GM23338 (cell line): ENCODE measurements at regions not wholly inside any gene's neighbourhood (a gene's known extent, or its start where the extent isn't known, plus 50 kb on each side); places are given as distances from the start of the nearest gene placed in this dataset.

Experiments used
- ATAC-seq: fragments of 200-7000 bp; cut with Tn5 transposase; 3 replicates; pipeline ENCODE4 v1.9.1; 2020
- DNase-seq: peaks from one replicate; pipeline ENCODE4 v3.0.0-alpha.2; 2015; ENCODE audit warnings: low spot score
- H2AFZ ChIP-seq: fragments of 200-600 bp; sonication (generic); 2 replicates; pipeline ENCODE4 v1.8.0; 2016; ENCODE audit warnings: antibody characterized with exemption, mild to moderate bottlenecking, moderate library complexity
- H3F3A ChIP-seq: fragments of 200-600 bp; sonication (generic); replicated peaks from 2 replicates; pipeline ENCODE4 v1.8.0; 2017; ENCODE audit warnings: antibody characterized with exemption, mixed run types, low read depth
- H3K27ac ChIP-seq: fragments of 200-600 bp; sonication (generic); 2 replicates; pipeline ENCODE4 v1.6.1; 2016; ENCODE audit warnings: low read depth
- H3K27me3 ChIP-seq: fragments of 200-600 bp; sonication (generic); 2 replicates; pipeline ENCODE4 v1.8.0; 2016; ENCODE audit warnings: mild to moderate bottlenecking, mixed run types, moderate library complexity; ENCODE audit not compliant: insufficient read depth
- H3K36me3 ChIP-seq: fragments of 200-600 bp; sonication (generic); 2 replicates; pipeline ENCODE4 v1.8.0; 2016; ENCODE audit warnings: mild to moderate bottlenecking; ENCODE audit not compliant: insufficient read depth
- H3K4me1 ChIP-seq: fragments of 200-600 bp; sonication (generic); 2 replicates; pipeline ENCODE4 v1.8.0; 2016; ENCODE audit warnings: mild to moderate bottlenecking, moderate library complexity; ENCODE audit not compliant: insufficient read depth
- H3K4me2 ChIP-seq: fragments of 200-600 bp; sonication (generic); 2 replicates; pipeline ENCODE4 v1.7.1; 2017; ENCODE audit warnings: mixed run types
- H3K4me3 ChIP-seq: fragments of 200-600 bp; sonication (generic); 2 replicates; pipeline ENCODE4 v1.6.1; 2016; ENCODE audit warnings: mixed run types
- H3K79me2 ChIP-seq: fragments of 200-600 bp; sonication (generic); replicated peaks from 2 replicates; pipeline ENCODE4 v1.8.0; 2017; ENCODE audit warnings: mild to moderate bottlenecking; ENCODE audit not compliant: insufficient read depth
- H3K9me2 ChIP-seq: fragments of 200-600 bp; sonication (generic); 2 replicates; pipeline ENCODE4 v1.8.0; 2017; ENCODE audit not compliant: insufficient read depth
- H4K20me1 ChIP-seq: fragments of 200-600 bp; sonication (generic); replicated peaks from 2 replicates; pipeline ENCODE4 v1.8.0; 2017; ENCODE audit warnings: mild to moderate bottlenecking; ENCODE audit not compliant: insufficient read depth
- H3K27ac Mint-ChIP-seq: 2 replicates; pipeline ENCODE4 v1.8.0; 2020; ENCODE audit warnings: inconsistent platforms, mild to moderate bottlenecking, moderate library complexity, mixed read lengths
- H3K27me3 Mint-ChIP-seq: 3 replicates; pipeline ENCODE4 v1.8.0; 2022; ENCODE audit warnings: low read depth, mild to moderate bottlenecking, moderate library complexity, mixed read lengths, inconsistent platforms; ENCODE audit not compliant: insufficient read depth, poor library complexity
- H3K36me3 Mint-ChIP-seq: 3 replicates; pipeline ENCODE4 v1.8.0; 2021; ENCODE audit warnings: low read depth, mild to moderate bottlenecking, inconsistent platforms, moderate library complexity, mixed read lengths
- H3K4me1 Mint-ChIP-seq: 3 replicates; pipeline ENCODE4 v1.8.0; 2020; ENCODE audit warnings: mild to moderate bottlenecking, inconsistent platforms, mixed read lengths
- H3K4me3 Mint-ChIP-seq: 3 replicates; pipeline ENCODE4 v1.8.0; 2021; ENCODE audit warnings: moderate library complexity, mild to moderate bottlenecking, inconsistent platforms, mixed read lengths
- H3K9me3 Mint-ChIP-seq: 3 replicates; pipeline ENCODE4 v1.8.0; 2020; ENCODE audit warnings: moderate library complexity, mild to moderate bottlenecking, inconsistent platforms, mixed read lengths
- CREB1 ChIP-seq: fragments of 250-450 bp; sonication (Bioruptor Pico); IDR thresholded peaks from 2 replicates; pipeline ENCODE4 v1.5.0; 2020; ENCODE audit warnings: low read depth, mild to moderate bottlenecking, moderate library complexity
- EZH2 ChIP-seq: fragments of 200-600 bp; sonication (generic); IDR thresholded peaks from one replicate; pipeline ENCODE4 v1.8.0; 2017; ENCODE audit warnings: antibody characterized with exemption, mild to moderate bottlenecking, low read depth; ENCODE audit not compliant: unreplicated experiment
- EZH2phosphoT487 ChIP-seq: fragments of 200-600 bp; sonication (generic); IDR thresholded peaks from one replicate; pipeline ENCODE4 v1.8.1; 2018; ENCODE audit warnings: antibody characterized with exemption; ENCODE audit not compliant: unreplicated experiment
- JUNB ChIP-seq: IDR thresholded peaks from one replicate; pipeline ENCODE4 v1.6.1; 2016; ENCODE audit warnings: antibody characterized with exemption; ENCODE audit not compliant: unreplicated experiment
- NANOG ChIP-seq: IDR thresholded peaks from 2 replicates; pipeline ENCODE4 v1.6.1; 2016; ENCODE audit warnings: antibody characterized with exemption, borderline replicate concordance
- ZNF114 ChIP-seq: fragments of 250-450 bp; sonication (Bioruptor Pico); IDR thresholded peaks from 2 replicates; pipeline ENCODE4 v1.5.0; 2020; ENCODE audit warnings: mild to moderate bottlenecking, moderate library complexity
- TF ChIP-seq, protein P1 (sequence below): fragments of 250-450 bp; sonication (Bioruptor Pico); IDR thresholded peaks from 2 replicates; pipeline ENCODE4 v1.5.0; 2020; ENCODE audit warnings: mild to moderate bottlenecking, moderate library complexity

DNA sequence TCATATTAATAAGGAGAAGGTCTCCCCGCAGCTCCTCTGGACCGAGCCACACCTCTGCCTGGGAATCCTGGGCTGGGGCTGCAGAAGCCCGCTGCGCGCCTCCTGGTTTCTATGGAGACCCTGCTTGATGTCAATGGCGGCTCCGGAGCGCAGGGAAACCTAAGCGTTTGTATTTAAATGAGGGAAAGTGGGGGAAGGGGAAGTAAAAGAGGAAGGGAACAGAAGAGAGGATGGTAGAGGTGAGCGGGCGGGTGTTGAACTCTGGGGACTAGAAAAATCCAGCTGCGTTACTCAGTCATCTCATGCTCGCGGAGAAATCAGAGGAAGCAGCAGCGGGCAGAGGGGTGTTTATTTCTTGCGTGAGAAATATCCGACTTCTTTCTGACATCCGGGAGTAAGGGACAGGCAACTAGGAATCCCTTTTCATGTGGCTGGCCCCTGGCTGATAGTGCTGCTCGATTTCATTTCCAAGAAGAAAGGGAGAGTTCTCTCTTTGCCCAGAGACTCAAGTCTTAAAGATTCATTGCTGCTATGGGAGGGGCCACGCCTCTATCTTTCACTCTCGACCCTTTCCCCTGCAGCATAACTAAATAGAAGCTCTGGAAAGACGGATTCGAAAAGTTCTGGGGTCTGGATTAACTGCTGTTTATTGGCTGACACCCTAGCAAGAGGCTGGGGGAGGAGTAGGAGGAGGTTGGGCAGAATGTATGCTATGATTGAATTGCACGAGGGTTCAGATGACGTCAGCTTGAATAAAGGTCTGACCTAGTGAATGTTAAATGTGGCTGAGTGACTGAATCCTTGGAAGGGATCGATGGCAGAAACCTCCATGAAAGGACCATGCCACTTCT is 110.5 kb upstream of the GAP43 start (continued):
- TF ChIP-seq NANOG (no peak), CREB1 (CRISPR knock-in tag) (peak; percentile 85), EZH2phosphoT487 (no peak), ZNF114 (no peak)
- TF ChIP-seq, protein P1, sequence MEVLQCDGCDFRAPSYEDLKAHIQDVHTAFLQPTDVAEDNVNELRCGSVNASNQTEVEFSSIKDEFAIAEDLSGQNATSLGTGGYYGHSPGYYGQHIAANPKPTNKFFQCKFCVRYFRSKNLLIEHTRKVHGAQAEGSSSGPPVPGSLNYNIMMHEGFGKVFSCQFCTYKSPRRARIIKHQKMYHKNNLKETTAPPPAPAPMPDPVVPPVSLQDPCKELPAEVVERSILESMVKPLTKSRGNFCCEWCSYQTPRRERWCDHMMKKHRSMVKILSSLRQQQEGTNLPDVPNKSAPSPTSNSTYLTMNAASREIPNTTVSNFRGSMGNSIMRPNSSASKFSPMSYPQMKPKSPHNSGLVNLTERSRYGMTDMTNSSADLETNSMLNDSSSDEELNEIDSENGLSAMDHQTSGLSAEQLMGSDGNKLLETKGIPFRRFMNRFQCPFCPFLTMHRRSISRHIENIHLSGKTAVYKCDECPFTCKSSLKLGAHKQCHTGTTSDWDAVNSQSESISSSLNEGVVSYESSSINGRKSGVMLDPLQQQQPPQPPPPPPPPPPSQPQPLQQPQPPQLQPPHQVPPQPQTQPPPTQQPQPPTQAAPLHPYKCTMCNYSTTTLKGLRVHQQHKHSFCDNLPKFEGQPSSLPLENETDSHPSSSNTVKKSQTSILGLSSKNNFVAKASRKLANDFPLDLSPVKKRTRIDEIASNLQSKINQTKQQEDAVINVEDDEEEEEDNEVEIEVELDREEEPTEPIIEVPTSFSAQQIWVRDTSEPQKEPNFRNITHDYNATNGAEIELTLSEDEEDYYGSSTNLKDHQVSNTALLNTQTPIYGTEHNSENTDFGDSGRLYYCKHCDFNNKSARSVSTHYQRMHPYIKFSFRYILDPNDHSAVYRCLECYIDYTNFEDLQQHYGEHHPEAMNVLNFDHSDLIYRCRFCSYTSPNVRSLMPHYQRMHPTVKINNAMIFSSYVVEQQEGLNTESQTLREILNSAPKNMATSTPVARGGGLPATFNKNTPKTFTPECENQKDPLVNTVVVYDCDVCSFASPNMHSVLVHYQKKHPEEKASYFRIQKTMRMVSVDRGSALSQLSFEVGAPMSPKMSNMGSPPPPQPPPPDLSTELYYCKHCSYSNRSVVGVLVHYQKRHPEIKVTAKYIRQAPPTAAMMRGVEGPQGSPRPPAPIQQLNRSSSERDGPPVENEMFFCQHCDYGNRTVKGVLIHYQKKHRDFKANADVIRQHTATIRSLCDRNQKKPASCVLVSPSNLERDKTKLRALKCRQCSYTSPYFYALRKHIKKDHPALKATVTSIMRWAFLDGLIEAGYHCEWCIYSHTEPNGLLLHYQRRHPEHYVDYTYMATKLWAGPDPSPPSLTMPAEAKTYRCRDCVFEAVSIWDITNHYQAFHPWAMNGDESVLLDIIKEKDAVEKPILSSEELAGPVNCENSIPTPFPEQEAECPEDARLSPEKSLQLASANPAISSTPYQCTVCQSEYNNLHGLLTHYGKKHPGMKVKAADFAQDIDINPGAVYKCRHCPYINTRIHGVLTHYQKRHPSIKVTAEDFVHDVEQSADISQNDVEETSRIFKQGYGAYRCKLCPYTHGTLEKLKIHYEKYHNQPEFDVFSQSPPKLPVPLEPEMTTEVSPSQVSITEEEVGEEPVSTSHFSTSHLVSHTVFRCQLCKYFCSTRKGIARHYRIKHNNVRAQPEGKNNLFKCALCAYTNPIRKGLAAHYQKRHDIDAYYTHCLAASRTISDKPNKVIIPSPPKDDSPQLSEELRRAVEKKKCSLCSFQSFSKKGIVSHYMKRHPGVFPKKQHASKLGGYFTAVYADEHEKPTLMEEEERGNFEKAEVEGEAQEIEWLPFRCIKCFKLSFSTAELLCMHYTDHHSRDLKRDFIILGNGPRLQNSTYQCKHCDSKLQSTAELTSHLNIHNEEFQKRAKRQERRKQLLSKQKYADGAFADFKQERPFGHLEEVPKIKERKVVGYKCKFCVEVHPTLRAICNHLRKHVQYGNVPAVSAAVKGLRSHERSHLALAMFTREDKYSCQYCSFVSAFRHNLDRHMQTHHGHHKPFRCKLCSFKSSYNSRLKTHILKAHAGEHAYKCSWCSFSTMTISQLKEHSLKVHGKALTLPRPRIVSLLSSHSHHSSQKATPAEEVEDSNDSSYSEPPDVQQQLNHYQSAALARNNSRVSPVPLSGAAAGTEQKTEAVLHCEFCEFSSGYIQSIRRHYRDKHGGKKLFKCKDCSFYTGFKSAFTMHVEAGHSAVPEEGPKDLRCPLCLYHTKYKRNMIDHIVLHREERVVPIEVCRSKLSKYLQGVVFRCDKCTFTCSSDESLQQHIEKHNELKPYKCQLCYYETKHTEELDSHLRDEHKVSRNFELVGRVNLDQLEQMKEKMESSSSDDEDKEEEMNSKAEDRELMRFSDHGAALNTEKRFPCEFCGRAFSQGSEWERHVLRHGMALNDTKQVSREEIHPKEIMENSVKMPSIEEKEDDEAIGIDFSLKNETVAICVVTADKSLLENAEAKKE (CRISPR knock-in tag), result no peak

DNA sequence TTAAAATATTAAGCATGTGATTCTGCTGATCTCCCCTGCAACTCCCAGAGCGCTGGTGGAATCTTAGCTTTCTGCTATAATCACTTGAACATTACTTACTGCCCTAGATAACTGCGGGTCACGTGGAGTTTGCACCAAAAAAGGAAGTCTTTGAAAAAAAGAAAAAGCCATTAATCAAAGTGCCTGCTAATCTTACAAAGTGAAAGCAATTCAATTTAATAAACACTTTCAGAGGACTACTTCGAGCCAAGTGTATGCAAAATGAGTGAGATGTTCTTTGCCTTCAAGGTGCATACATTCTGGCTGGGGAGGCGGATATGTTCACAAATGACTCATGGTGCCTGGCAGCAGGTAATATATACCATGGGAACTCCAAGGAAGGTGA is 109.9 kb upstream of the GAP43 start:
- Histone ChIP-seq H3K9me2 (0 out of 2 replicates have a peak, but pooled peaks cover under 1% of the 10 kb centered on the region), H3K4me2 (peak overlapping the region; percentile 78), H2AFZ (peak overlapping the region; percentile 12; the same call in 1 of the 2 replicates), H3K4me1 (peaks cover 20% of the 10 kb centered on the region), H3F3A (no peaks in the 10 kb centered on the region), H3K36me3 (no peaks in the 10 kb centered on the region), H3K27me3 (no peaks in the 10 kb centered on the region), H4K20me1 (no peaks in the 10 kb centered on the region), H3K79me2 (no peaks in the 10 kb centered on the region), H3K27ac (peak overlapping the region; percentile 87), H3K4me3 (peak overlapping the region; percentile 54)
- Mint-ChIP-seq H3K36me3 (no peaks in the 10 kb centered on the region), H3K4me3 (peak overlapping the region; percentile 83), H3K4me1 (peaks cover 43% of the 10 kb centered on the region), H3K9me3 (peaks cover 2% of the 10 kb centered on the region; the same call in 2 of the 3 replicates), H3K27me3 (peaks cover 10% of the 10 kb centered on the region), H3K27ac (peak overlapping the region; percentile 98)
- no peak for ATAC-seq
- DNase-seq, result peak; percentile 10
- TF ChIP-seq CREB1 (CRISPR knock-in tag) (no peak), EZH2 (no peak), JUNB (no peak), EZH2phosphoT487 (no peak)
- TF ChIP-seq, protein P1 (CRISPR knock-in tag), result no peak
